AG04450 (cell line): ENCODE measurements at regions not wholly inside any gene's neighbourhood (a gene's known extent, or its start where the extent isn't known, plus 50 kb on each side); places are given as distances from the start of the nearest gene placed in this dataset.
"Not testable (repeated sequence)": the region's sequence is repeated elsewhere in the genome, so short reads cannot be mapped to it uniquely, and the experiment has no call there.

Experiments
- CTCF ChIA-PET: fragments of 300-600, 350-600 bp; formaldehyde crosslinking; extraction: SDS; loops from one replicate; lab custom pipeline; 2022; ENCODE audit warnings: antibody characterized with exemption, inconsistent platforms; lab: Charles Lee
- POLR2A ChIA-PET: fragments of 350-600 bp; formaldehyde crosslinking; extraction: SDS; loops from one replicate; lab custom pipeline; 2021; ENCODE audit warnings: antibody characterized with exemption, inconsistent platforms; lab: Yijun Ruan, JAX
- DNase-seq: peaks from one replicate; pipeline ENCODE4 v3.0.0-alpha.2; 2011; ENCODE audit warnings: low read depth, low spot score
- H3K27ac ChIP-seq: one replicate; pipeline ENCODE4 v1.5.1; 2012; ENCODE audit warnings: low read depth, low read length, control low read depth
- H3K27me3 ChIP-seq: one replicate; pipeline ENCODE4 v1.6.0; 2012; ENCODE audit warnings: low read length; ENCODE audit not compliant: control insufficient read depth, insufficient read depth
- H3K4me3 ChIP-seq: 2 replicates; pipeline ENCODE4 v1.5.1; 2011; ENCODE audit warnings: mild to moderate bottlenecking, low read depth, low read length, control low read depth
- H3K9me3 ChIP-seq: 2 replicates; pipeline ENCODE4 v1.5.1; 2012; ENCODE audit warnings: low read length; ENCODE audit not compliant: control insufficient read depth, insufficient read depth
- CTCF ChIP-seq: IDR thresholded peaks from 2 replicates; pipeline ENCODE4 v1.5.1; 2011; ENCODE audit warnings: low read depth, low read length, control low read depth, inconsistent platforms

- no peak overlapping the region for H3K27ac ChIP-seq
- TF ChIP-seq CTCF = no peak
- no peaks in the 10 kb centered on the region for H3K9me3 ChIP-seq
- no peak for DNase-seq
- H3K27me3 ChIP-seq = no peaks in the 10 kb centered on the region
- no peak overlapping the region for H3K4me3 ChIP-seq
- ChIA-PET CTCF (interaction anchor here (0.5 to 8.4 kb wide), 8 partner anchors 19 to 1533 kb away, joined by 3 to 159 read pairs (median 20); partner anchors contain the start of gene LMNB1), POLR2A (interaction anchor here (0.5 kb wide), 1 partner anchor 47 kb away, joined by 6 read pairs; no protein-coding TSS in a partner anchor)
These were observed 76.4 kb downstream of the PHAX start for GRCh38 chr5:126677121-126677520.

- no peak overlapping the region for H3K4me3 ChIP-seq
- POLR2A ChIA-PET = no interaction called here
- no peak overlapping the region for H3K27ac ChIP-seq
- H3K27me3 ChIP-seq = no peaks in the 10 kb centered on the region
- CTCF ChIA-PET = interaction anchor here (0.7 to 8.4 kb wide), 4 partner anchors 12 to 129 kb away, joined by 3 to 159 read pairs (median 80); partner anchors contain the start of gene LMNB1
- no peak for TF ChIP-seq CTCF
- no peak for DNase-seq
- H3K9me3 ChIP-seq = no peaks in the 10 kb centered on the region
These were observed 79.6 kb downstream of the PHAX start for GRCh38 chr5:126680191-126680817.

GRCh38 chr5:126681314-126681713 lies 80.6 kb downstream of the PHAX start:
- CTCF ChIA-PET = interaction anchor here (1.6 to 8.4 kb wide), 2 partner anchors 100 to 122 kb away, joined by 4 to 159 read pairs; no protein-coding TSS in a partner anchor
- H3K4me3 ChIP-seq, H3K27me3 ChIP-seq, H3K9me3 ChIP-seq, DNase-seq, POLR2A ChIA-PET, H3K27ac ChIP-seq: not testable (repeated sequence)

- POLR2A ChIA-PET = no interaction called here
- CTCF ChIA-PET = interaction anchor here (1.6 kb wide), 1 partner anchor 99 kb away, joined by 4 read pairs; no protein-coding TSS in a partner anchor
- no peaks in the 10 kb centered on the region for H3K9me3 ChIP-seq
- no peak for TF ChIP-seq CTCF
- no peak for DNase-seq
- no peak overlapping the region for H3K27ac ChIP-seq
- no peak overlapping the region for H3K4me3 ChIP-seq
- H3K27me3 ChIP-seq = no peaks in the 10 kb centered on the region
These were observed 81.2 kb downstream of the PHAX start for GRCh38 chr5:126681970-126682369.

- ChIA-PET CTCF (no interaction called here), POLR2A (no interaction called here)
- Histone ChIP-seq H3K27me3 (no peaks in the 10 kb centered on the region), H3K9me3 (no peaks in the 10 kb centered on the region), H3K4me3 (no peak overlapping the region), H3K27ac (no peak overlapping the region)
- DNase-seq = no peak
- no peak for TF ChIP-seq CTCF
These were observed 82.1 kb downstream of the PHAX start for GRCh38 chr5:126682856-126683255.
